ENCODE measurements at regions not wholly inside any gene's neighbourhood (a gene's known extent, or its start where the extent isn't known, plus 50 kb on each side); places are given as distances from the start of the nearest gene placed in this dataset.
A peak's percentile ranks its signal among the peaks of the same experiment; 100 is the strongest.
"Not testable (repeated sequence)": the region's sequence is repeated elsewhere in the genome, so short reads cannot be mapped to it uniquely, and the experiment has no call there.

GRCh38 chrX:43349363-43349762 lies 306.7 kb upstream of the MAOA start:
- DNase-seq (ENCODE audit: low read depth) = peak; percentile 0

- no peak for DNase-seq (ENCODE audit: low read depth)
Observed at GRCh38 chrX:43350935-43351334, 305.2 kb upstream of the MAOA start.

GRCh38 chrX:43357741-43358140 lies 298.4 kb upstream of the MAOA start:
- no peak for DNase-seq (ENCODE audit: low read depth)

GRCh38 chrX:43373032-43373431 lies 283.1 kb upstream of the MAOA start:
- no peak for DNase-seq (ENCODE audit: low read depth)

- DNase-seq (ENCODE audit: low read depth) = no peak
Observed at GRCh38 chrX:43375136-43375535, 281.0 kb upstream of the MAOA start.

GRCh38 chrX:43380704-43381103 lies 275.4 kb upstream of the MAOA start:
- DNase-seq (ENCODE audit: low read depth) = no peak

GRCh38 chrX:43386875-43387274 lies 269.2 kb upstream of the MAOA start:
- DNase-seq (ENCODE audit: low read depth) = no peak

- no peak for DNase-seq (ENCODE audit: low read depth)
Observed at GRCh38 chrX:43405191-43405590, 250.9 kb upstream of the MAOA start.

GRCh38 chrX:43423876-43424275 lies 232.2 kb upstream of the MAOA start:
- DNase-seq (ENCODE audit: low read depth) = no peak

GRCh38 chrX:43436517-43436916 lies 219.6 kb upstream of the MAOA start:
- DNase-seq (ENCODE audit: low read depth) = no peak

GRCh38 chrX:43446752-43447151 lies 209.3 kb upstream of the MAOA start:
- DNase-seq (ENCODE audit: low read depth) = no peak

- DNase-seq (ENCODE audit: low read depth) = no peak
Observed at GRCh38 chrX:43448688-43449087, 207.4 kb upstream of the MAOA start.

- no peak for DNase-seq (ENCODE audit: low read depth)
Observed at GRCh38 chrX:43450355-43450754, 205.7 kb upstream of the MAOA start.

- DNase-seq (ENCODE audit: low read depth) = not testable (repeated sequence)
Observed at GRCh38 chrX:43451976-43452686, 204.0 kb upstream of the MAOA start.

GRCh38 chrX:43456063-43456462 lies 200.0 kb upstream of the MAOA start:
- DNase-seq (ENCODE audit: low read depth) = no peak

- no peak for DNase-seq (ENCODE audit: low read depth)
Observed at GRCh38 chrX:43456906-43457305, 199.2 kb upstream of the MAOA start.

GRCh38 chrX:43467608-43468234 lies 188.4 kb upstream of the MAOA start:
- DNase-seq (ENCODE audit: low read depth) = no peak

- DNase-seq (ENCODE audit: low read depth) = no peak
Observed at GRCh38 chrX:43469391-43470054, 186.6 kb upstream of the MAOA start.

GRCh38 chrX:43474321-43474720 lies 181.8 kb upstream of the MAOA start:
- no peak for DNase-seq (ENCODE audit: low read depth)

- DNase-seq (ENCODE audit: low read depth) = no peak
Observed at GRCh38 chrX:43479070-43479469, 177.0 kb upstream of the MAOA start.

GRCh38 chrX:43479850-43480249 lies 176.2 kb upstream of the MAOA start:
- no peak for DNase-seq (ENCODE audit: low read depth)

- no peak for DNase-seq (ENCODE audit: low read depth)
Observed at GRCh38 chrX:43481576-43481975, 174.5 kb upstream of the MAOA start.

- DNase-seq (ENCODE audit: low read depth) = no peak
Observed at GRCh38 chrX:43493756-43494155, 162.3 kb upstream of the MAOA start.
